COLO668 (cell line): ENCODE measurements at regions not wholly inside any gene's neighbourhood (a gene's known extent, or its start where the extent isn't known, plus 50 kb on each side); places are given as distances from the start of the nearest gene placed in this dataset.
"Not testable (repeated sequence)": the region's sequence is repeated elsewhere in the genome, so short reads cannot be mapped to it uniquely, and the experiment has no call there.

Source experiments
- DNase-seq: peaks from one replicate; lab custom pipeline; 2025; ENCODE audit not compliant: unreplicated experiment; lab: John Stamatoyannopoulos, UW

- no peak for DNase-seq
Observed at GRCh38 chr5:40453689-40454088, 226.0 kb upstream of the PTGER4 start.

DNA sequence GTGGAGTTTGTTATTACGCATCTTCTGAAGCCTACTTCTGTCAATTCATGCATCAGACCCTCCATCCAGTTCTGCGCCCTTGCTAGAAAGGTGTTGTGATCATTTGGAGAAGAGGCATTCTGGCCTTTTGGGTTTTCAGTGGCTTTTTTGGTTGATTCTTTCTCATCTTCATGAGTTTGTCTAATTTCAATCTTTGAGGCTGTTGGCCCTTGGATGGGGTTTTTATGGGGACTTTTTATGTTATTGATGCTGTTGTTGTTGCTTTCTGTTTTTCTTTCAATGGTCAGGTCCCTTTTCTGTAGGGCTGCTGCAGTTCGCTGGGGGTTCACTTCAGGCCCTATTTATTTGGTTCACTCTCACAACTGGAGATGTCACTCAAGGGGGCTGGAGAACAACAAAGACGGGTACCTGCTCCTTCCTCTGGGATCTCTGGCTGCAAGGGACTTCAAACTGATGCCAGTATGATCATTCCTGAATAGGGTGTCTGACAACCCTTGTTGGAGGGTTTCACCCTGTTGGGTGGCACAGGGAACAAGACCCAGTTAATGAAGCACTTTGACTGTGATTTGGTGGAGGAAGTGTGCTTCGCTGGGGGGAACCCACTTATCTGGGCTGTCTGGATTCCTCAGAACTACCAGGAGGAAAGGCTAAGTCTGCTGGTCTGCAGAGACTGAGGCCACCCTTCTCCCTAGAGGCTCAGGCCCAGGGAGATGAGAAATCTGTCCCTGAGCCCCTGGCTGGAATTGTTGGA lies 226.7 kb upstream of the PTGER4 start:
- DNase-seq, result no peak

DNA sequence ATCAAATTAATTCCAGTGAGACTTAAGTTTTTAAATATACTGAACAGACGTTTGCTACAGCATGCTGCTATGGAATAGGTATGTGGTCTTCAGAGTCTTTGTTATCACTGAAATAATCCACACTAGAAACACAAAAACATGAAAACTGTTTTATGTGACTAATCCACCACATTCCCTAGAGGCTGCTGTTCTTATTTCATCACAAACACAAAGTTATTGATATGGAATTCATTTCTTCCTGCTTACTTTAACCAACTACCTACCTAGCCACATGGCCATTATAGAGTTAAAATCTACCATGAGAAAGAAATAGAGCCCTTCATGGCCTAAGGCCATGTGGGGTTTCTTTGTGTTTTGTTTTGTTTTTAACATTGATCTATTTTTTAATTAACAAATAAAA lies 232.3 kb upstream of the PTGER4 start:
- DNase-seq, result no peak

DNA sequence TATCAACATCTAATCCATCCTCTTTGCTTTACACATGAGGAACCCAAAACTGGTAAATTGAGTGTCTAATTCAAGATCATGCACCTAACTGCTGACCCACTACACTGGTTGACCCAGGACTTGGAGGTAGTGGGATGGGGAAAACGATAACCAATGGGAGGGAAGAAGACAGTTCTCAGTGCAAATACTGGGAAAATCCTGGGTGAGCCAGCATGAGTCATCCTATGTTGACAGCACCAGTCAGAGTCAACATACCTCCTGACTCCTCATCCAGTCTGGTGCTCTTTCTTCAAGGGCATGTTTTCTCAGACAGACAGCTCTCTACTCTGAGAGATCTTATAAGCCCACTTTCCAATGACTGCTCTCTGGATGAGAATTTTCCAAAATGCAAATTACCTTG lies 232.8 kb upstream of the PTGER4 start:
- DNase-seq, result no peak

- no peak for DNase-seq
Observed at GRCh38 chr5:40442346-40442745, 237.4 kb upstream of the PTGER4 start.

GRCh38 chr5:40441733-40442132 lies 238.0 kb upstream of the PTGER4 start:
- DNase-seq, result no peak

DNA sequence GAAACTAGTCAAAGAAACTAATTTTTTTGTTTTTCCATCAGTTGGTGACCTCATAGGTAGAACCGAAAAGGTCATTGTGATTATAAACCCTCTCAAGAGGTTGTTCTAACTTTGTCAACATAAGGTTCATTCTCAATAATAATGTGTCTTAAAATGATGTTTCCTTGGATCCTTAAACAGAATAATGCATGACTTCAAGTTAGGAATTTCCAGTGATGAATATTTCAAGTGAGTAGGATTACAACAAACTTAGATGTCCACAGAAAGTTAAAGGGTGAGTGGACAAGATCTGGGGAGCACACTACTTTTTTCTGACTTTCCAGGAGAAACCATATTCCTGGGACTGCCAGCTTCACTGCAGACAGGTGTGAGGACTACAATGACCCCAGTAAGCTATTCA lies 239.0 kb upstream of the PTGER4 start:
- DNase-seq, result no peak

- DNase-seq, result not testable (repeated sequence)
Observed at GRCh38 chr5:40439103-40439502, 240.6 kb upstream of the PTGER4 start.

DNA sequence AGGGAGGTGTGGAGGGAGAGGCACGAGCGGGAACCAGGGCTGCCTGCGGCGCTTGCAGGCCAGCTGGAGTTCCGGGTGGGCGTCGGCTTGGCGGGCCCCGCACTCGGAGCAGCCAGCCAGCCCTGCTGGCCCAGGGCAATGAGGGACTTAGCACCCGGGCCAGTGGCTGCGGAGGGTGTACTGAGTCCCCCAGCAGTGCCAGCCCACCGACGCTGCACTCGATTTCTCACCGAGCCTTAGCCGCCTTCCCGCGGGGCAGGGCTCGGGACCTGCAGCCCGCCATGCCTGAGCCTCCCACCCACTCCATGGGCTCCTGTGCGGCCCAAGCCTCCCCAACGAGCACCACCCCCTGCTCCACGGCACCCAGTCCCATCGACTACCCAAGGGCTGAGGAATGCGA lies 241.1 kb upstream of the PTGER4 start:
- DNase-seq, result not testable (repeated sequence)

- DNase-seq, result no peak
Observed at GRCh38 chr5:40437452-40437861, 242.3 kb upstream of the PTGER4 start.

- DNase-seq, result no peak
Observed at GRCh38 chr5:40436535-40437237, 243.0 kb upstream of the PTGER4 start.

GRCh38 chr5:40435706-40436105 lies 244.0 kb upstream of the PTGER4 start:
- DNase-seq, result not testable (repeated sequence)

GRCh38 chr5:40432836-40433235 lies 246.9 kb upstream of the PTGER4 start:
- no peak for DNase-seq

DNA sequence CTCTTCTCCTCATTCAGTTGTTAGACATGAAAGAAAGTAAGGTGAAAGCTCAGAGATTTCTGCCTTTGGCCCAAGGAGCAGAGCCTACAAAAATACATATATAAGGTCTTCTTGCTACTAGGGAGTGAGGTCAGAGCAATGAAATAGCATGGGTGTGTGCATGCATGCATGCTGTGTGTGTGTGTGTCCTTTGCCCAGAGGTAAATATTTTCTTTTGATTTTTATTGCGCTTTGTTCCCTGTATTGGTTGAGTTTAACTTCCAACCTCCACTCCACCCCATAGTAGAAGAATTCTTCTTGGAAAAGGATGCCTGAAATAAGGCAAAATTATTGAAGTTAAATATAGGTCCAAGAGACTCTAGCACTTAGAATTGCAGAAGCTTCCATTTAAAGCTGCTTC lies 248.0 kb upstream of the PTGER4 start:
- no peak for DNase-seq

DNA sequence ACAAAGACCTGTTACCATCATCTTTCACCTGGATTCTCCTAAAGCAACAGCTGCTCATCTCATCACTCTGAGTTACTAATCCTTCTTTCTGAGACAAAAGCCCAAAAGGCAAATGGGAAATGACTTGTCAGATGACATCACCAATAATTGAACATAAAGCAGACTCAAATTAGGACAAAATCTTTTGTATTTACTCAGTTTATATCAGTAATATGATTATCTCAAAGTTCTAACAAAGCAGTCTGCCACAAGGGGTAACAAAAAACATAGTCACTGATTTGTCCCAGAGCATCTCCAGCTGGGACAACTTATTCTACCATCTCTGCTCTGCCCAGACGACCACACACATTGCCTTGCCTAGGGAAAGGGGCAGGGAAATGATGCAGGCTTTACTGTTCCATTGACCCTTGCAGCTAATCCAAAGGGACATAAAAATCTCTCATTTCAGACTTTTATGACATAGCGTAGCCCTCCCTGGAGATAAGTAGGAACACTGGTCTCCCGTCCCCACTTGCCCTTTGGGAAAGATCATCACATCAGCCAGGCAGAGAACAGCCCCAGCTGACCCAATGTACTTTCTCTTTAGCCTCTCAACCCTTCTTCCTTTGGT lies 249.5 kb upstream of the PTGER4 start:
- no peak for DNase-seq

DNA sequence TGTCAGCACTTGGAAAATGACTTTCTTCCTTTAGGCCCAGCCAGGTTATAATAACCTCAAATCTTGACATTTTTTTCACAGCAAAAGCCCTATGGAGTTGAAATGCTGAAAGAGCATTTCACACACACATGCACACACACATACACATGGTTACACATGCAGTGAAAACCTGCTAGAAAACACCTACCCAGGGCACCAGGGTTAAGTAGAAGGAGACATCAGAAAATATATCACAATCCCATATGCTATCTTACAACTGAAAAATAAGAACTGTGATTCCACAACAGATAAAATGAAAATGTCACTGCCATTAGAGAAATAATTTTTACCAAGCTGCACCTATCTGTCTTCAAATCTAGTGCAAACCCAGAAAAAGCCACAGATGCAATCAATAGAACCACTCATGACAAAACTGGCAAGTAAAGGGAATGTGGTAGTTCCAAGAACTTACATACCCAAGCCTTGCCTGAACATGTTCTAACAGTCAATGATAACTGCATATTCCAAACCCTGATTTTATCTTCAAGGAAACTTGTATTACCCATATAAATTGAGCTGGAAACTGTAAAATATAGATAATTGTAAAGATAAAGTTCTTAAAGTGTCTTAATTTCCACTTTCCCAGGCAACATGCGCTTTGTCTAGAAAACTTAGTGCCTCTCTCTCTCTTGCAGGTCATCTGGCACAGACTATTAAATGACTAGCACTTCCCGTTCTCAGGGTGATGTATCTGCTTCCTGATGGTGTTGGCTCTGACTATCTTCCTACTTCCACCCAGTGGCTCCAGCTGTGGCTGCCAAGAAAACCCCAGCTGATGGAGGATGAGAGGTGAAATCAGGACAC lies 250.2 kb upstream of the PTGER4 start:
- DNase-seq, result no peak

DNA sequence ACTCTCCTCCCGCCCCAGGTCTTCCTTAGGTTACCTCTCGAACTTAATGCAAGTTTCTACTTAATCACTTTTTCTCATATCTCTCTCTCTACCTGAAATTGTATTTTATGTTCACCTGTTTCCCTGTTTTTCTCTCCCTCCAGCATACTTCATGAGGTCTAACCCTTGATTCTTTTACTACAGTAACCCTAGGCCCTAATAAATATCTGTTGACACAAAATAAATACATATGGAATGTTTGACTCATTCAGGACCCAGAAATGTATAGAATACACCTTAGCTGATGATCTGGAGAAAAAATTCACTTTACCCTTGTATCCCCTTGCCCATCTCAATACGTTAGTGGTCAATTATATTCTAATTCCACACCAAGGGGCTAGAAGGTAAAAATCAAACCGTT lies 250.9 kb upstream of the PTGER4 start:
- DNase-seq, result no peak

DNA sequence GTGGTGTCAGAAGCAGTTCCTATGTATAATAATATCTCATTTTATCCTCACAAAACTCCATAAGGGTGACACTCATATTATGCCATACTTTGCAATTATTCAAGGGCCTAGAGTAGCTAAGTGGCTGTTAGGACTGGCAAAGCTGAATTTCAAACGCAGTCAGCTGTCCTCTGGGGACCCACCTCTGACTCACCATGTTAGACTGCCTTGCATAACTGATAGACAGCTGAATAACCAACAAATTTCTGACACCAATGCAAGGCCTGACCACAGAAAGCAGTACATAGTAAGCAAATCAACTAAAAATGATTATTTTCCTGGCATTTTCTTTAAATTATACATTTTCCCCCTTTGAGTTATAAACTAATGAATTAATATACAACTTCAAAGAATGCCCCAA lies 251.6 kb upstream of the PTGER4 start:
- no peak for DNase-seq

GRCh38 chr5:40417046-40417810 lies 262.5 kb upstream of the PTGER4 start:
- not testable (repeated sequence) for DNase-seq

- no peak for DNase-seq
Observed at GRCh38 chr5:40416588-40416987, 263.1 kb upstream of the PTGER4 start.

DNA sequence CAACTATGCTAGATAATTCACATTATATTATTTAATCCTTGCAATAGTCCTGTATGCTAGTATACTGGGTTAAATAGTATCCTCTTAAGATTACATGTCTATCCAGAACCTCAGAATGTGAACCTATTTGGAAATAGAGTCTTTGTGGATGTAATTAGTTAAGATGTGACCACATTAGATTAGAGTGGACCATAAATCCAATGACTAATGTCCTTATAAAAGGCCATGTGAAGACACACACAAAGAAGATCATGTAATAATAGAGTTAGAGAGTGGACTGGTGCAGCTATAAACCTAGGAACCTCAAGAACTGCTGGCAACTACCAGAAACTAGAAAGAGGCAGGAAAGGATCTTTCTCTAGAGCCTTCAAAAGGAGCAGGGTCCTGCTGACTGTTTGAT lies 263.6 kb upstream of the PTGER4 start:
- no peak for DNase-seq
